ENCODE measurements at regions not wholly inside any gene's neighbourhood (a gene's known extent, or its start where the extent isn't known, plus 50 kb on each side); places are given as distances from the start of the nearest gene placed in this dataset.
"Not testable (repeated sequence)": the region's sequence is repeated elsewhere in the genome, so short reads cannot be mapped to it uniquely, and the experiment has no call there.

DNA sequence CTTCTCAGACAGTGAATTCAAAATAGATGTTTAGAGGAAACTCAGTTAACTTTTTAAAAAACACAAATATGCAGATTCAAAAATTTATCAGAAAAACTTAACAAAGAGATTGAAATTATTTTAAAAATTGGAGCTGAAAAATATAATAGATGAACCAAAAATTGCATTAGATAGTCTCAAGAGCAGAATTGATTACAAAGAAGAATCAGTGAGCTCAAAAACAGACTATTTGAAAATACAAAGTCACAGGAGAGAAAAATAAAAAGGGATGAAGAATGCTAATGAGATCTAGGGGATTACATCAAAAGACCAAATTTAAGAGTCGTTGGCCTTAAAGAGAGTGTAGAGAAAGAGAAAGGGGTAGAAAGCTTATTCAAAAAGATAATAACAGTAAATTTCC lies 700.5 kb downstream of the COL12A1 start:
- WGBS, 4 donors = 52 to 85% (median 71%) methylated on average over 1 of the region's 1 CpG

GRCh38 chr6:74504941-74505340 lies 700.9 kb downstream of the COL12A1 start:
- intact Hi-C loops (cut with DNase I) = no loop called here
- H3K4me1 ChIP-seq (replicated peaks in 1 of 2) = no peaks in the 10 kb centered on the region
- DNase-seq = no peak
- H3K27ac ChIP-seq = no peak overlapping the region
- H3K36me3 ChIP-seq (replicated peaks in 1 of 2) = no peaks in the 10 kb centered on the region
- no peak for TF ChIP-seq POLR2A (IDR thresholded peaks at IDR 0.05)
- TF ChIP-seq, protein P1, sequence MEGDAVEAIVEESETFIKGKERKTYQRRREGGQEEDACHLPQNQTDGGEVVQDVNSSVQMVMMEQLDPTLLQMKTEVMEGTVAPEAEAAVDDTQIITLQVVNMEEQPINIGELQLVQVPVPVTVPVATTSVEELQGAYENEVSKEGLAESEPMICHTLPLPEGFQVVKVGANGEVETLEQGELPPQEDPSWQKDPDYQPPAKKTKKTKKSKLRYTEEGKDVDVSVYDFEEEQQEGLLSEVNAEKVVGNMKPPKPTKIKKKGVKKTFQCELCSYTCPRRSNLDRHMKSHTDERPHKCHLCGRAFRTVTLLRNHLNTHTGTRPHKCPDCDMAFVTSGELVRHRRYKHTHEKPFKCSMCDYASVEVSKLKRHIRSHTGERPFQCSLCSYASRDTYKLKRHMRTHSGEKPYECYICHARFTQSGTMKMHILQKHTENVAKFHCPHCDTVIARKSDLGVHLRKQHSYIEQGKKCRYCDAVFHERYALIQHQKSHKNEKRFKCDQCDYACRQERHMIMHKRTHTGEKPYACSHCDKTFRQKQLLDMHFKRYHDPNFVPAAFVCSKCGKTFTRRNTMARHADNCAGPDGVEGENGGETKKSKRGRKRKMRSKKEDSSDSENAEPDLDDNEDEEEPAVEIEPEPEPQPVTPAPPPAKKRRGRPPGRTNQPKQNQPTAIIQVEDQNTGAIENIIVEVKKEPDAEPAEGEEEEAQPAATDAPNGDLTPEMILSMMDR (IDR thresholded peaks at IDR 0.05) = no peak
- H3K27me3 ChIP-seq = no peaks in the 10 kb centered on the region
- H3K9me3 ChIP-seq (replicated peaks in 1 of 3) = peaks cover 0 to 9% (median 7%) of the 10 kb centered on the region in 3 donors
- 74 to 90% (median 84%) methylated on average over 3 of the region's 3 CpGs for WGBS, 4 donors
- no peak overlapping the region for H3K4me3 ChIP-seq

More for the DNA sequence above, 700.5 kb downstream of the COL12A1 start:
- H3K36me3 ChIP-seq (replicated peaks in 1 of 2) = no peaks in the 10 kb centered on the region
- no peak for TF ChIP-seq POLR2A (IDR thresholded peaks at IDR 0.05)
- TF ChIP-seq, protein P1 (IDR thresholded peaks at IDR 0.05) = no peak
- H3K27me3 ChIP-seq = no peaks in the 10 kb centered on the region
- peaks cover 0 to 9% (median 7%) of the 10 kb centered on the region in 3 donors for H3K9me3 ChIP-seq (replicated peaks in 1 of 3)
- intact Hi-C loops (cut with DNase I) = no loop called here
- no peak overlapping the region for H3K4me3 ChIP-seq
- no peak for DNase-seq
- no peaks in the 10 kb centered on the region for H3K4me1 ChIP-seq (replicated peaks in 1 of 2)
- no peak overlapping the region for H3K27ac ChIP-seq

GRCh38 chr6:74492587-74492986 lies 713.3 kb downstream of the COL12A1 start:
- no peaks in the 10 kb centered on the region for H3K27me3 ChIP-seq
- no peaks in the 10 kb centered on the region for H3K36me3 ChIP-seq (replicated peaks in 1 of 2)
- WGBS, 4 donors = 48 to 57% (median 54%) methylated on average over 1 of the region's 1 CpG

GRCh38 chr6:74491844-74492374 lies 713.9 kb downstream of the COL12A1 start:
- H3K9me3 ChIP-seq (replicated peaks in 1 of 3) = no peaks in the 10 kb centered on the region
- intact Hi-C loops (cut with DNase I) = no loop called here

More at GRCh38 chr6:74492587-74492986, 713.3 kb downstream of the COL12A1 start:
- Histone ChIP-seq H3K4me3 (no peak overlapping the region), H3K9me3 (replicated peaks in 1 of 3) (no peaks in the 10 kb centered on the region), H3K4me1 (replicated peaks in 1 of 2) (no peaks in the 10 kb centered on the region), H3K27ac (no peak overlapping the region)
- DNase-seq = no peak
- no peak for TF ChIP-seq POLR2A (IDR thresholded peaks at IDR 0.05)
- TF ChIP-seq, protein P1 (IDR thresholded peaks at IDR 0.05) = no peak
- intact Hi-C loops (cut with DNase I) = no loop called here

DNA sequence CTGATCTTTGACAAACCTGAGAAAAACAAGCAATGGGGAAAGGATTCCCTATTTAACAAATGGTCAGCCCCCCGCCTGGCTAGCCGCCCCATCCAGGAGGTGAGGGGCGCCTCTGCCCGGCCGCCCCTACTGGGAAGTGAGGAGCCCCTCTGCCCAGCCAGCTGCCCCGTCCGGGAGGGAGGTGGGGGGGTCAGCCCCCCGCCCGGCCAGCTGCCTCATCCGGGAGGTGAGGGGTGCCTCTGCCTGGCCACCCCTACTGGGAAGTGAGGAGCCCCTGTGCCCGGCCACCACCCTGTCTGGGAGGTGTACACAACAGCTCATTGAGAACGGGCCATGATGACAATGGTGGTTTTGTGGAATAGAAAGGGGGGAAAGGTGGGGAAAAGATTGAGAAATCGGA lies 717.1 kb downstream of the COL12A1 start:
- H3K4me3 ChIP-seq; H3K27me3 ChIP-seq; H3K4me1 ChIP-seq (replicated peaks in 1 of 2); intact Hi-C loops (cut with DNase I); H3K27ac ChIP-seq; H3K36me3 ChIP-seq (replicated peaks in 1 of 2); H3K9me3 ChIP-seq (replicated peaks in 1 of 3); DNase-seq: not testable (repeated sequence)
- 72 to 93% (median 90%) methylated on average over 8 to 11 of the region's 13 CpGs for WGBS, 4 donors

More at GRCh38 chr6:74491844-74492374, 713.9 kb downstream of the COL12A1 start:
- WGBS, 4 donors = 37 to 42% (median 38%) methylated on average over 2 of the region's 2 CpGs
- no peaks in the 10 kb centered on the region for H3K4me1 ChIP-seq (replicated peaks in 1 of 2)
- no peak overlapping the region for H3K4me3 ChIP-seq
- H3K27ac ChIP-seq = no peak overlapping the region
- DNase-seq = no peak
- no peaks in the 10 kb centered on the region for H3K36me3 ChIP-seq (replicated peaks in 1 of 2)
- H3K27me3 ChIP-seq = no peaks in the 10 kb centered on the region
- no peak for TF ChIP-seq POLR2A (IDR thresholded peaks at IDR 0.05)
- TF ChIP-seq, protein P1 (IDR thresholded peaks at IDR 0.05) = no peak
